ENCODE measurements at regions not wholly inside any gene's neighbourhood (a gene's known extent, or its start where the extent isn't known, plus 50 kb on each side); places are given as distances from the start of the nearest gene placed in this dataset.

DNA sequence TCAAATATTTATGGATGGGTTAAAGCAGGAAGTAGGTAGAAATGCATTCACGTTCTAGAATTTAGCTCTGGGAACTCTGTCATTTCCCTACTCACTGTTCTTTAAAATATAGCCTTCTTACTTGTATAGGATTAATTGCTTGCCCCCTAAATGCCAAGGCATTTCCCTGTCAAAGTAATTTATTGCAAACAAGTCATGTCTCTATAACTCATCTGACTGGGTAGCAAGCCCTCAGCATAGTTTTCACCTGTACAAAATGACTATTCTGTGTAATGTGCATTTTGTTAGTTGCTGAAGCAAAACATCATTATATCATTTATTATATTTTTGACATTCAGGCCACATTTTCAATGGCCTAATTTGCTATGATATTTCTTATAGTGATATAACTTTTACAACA is 1308.2 kb upstream of the EPHA6 start:
- Histone ChIP-seq H2AFZ (ENCODE audit: low read length) (no peak overlapping the region), H3K4ac (replicated peaks; ENCODE audit: insufficient read length, low read depth, low read length) (no peak overlapping the region), H3K18ac (ENCODE audit: extremely low read depth, low read length) (no peak overlapping the region), H4K20me1 (replicated peaks in 1 of 2; ENCODE audit: control insufficient read depth in 1 of 2, insufficient read depth in 2 of 2, low read length in 2 of 2) (no peaks in the 10 kb centered on the region), H3K9me3 (ENCODE audit: insufficient read depth in 2 of 2, low read depth in 1 of 2, low read length in 1 of 2) (peaks cover 5 to 8% of the 10 kb centered on the region in 2 experiments; a peak in 2 of 4 replicates), H2BK12ac (ENCODE audit: low read depth, low read length) (no peak overlapping the region), H3K27ac (ENCODE audit: low read depth, low read length) (no peak overlapping the region), H3K79me2 (ENCODE audit: control insufficient read depth in 1 of 2, insufficient read depth in 2 of 2, low read length in 2 of 2) (no peaks in the 10 kb centered on the region), H2BK5ac (ENCODE audit: low read depth, low read length) (no peak overlapping the region), H3K36me3 (ENCODE audit: control insufficient read depth in 2 of 4, insufficient read depth in 4 of 4, low read length in 3 of 4) (no peaks in the 10 kb centered on the region), H3K27me3 (replicated peaks in 1 of 4; ENCODE audit: control insufficient read depth in 3 of 4, extremely low read depth in 1 of 4, insufficient read depth in 3 of 4, low read length in 3 of 4) (no peaks in the 10 kb centered on the region), H3K56ac (replicated peaks; ENCODE audit: insufficient read length, low read depth, low read length) (no peak overlapping the region), H4K8ac (ENCODE audit: extremely low read depth, insufficient read depth, low read length) (no peak overlapping the region), H4K91ac (replicated peaks; ENCODE audit: insufficient read length, low read length) (no peak overlapping the region), H3K14ac (ENCODE audit: insufficient read length) (no peak overlapping the region), H3K23me2 (ENCODE audit: low read depth, low read length) (no peaks in the 10 kb centered on the region), H2AK5ac (ENCODE audit: low read depth, low read length) (no peak overlapping the region), H3K9ac (replicated peaks in 1 of 4; ENCODE audit: extremely low read depth in 1 of 4, low read depth in 3 of 4, low read length in 3 of 4) (no peak overlapping the region), H3K4me2 (ENCODE audit: insufficient read depth in 1 of 2, low read depth in 2 of 2, low read length in 2 of 2) (no peak overlapping the region), H4K5ac (ENCODE audit: insufficient read length, low read depth, low read length) (no peak overlapping the region), H2BK15ac (ENCODE audit: low read length) (no peak overlapping the region), H3K79me1 (ENCODE audit: low read depth, low read length) (no peaks in the 10 kb centered on the region), H2BK20ac (ENCODE audit: low read length) (no peak overlapping the region), H3K23ac (ENCODE audit: insufficient read length) (no peak overlapping the region), H3K4me3 (ENCODE audit: extremely low read depth in 1 of 4, insufficient read depth in 2 of 4, low read depth in 3 of 4, low read length in 4 of 4) (no peak overlapping the region), H3K4me1 (replicated peaks in 1 of 4; ENCODE audit: control insufficient read depth in 3 of 4, insufficient read depth in 4 of 4, low read length in 3 of 4) (no peaks in the 10 kb centered on the region), H2BK120ac (replicated peaks; ENCODE audit: low read depth, low read length) (no peak overlapping the region)
- ChIA-PET CTCF (ENCODE audit: partially characterized antibody) (no interaction called here), POLR2A (ENCODE audit: partially characterized antibody) (no interaction called here)
- FAIRE-seq: no peak
- no peak for TF ChIP-seq KDM4A (IDR thresholded peaks at IDR 0.05; ENCODE audit: low read depth, low read length, severe bottlenecking)
- no peak for TF ChIP-seq SIX5 (IDR thresholded peaks at IDR 0.05; ENCODE audit: low read depth, low read length)
- no peak for TF ChIP-seq KDM5A (IDR thresholded peaks at IDR 0.05; ENCODE audit: low read length)
- TF ChIP-seq HDAC2 (IDR thresholded peaks at IDR 0.05; ENCODE audit: borderline replicate concordance in 1 of 2, low read depth in 2 of 2, low read length in 2 of 2): no peak
- TF ChIP-seq JUN (IDR thresholded peaks at IDR 0.05; ENCODE audit: low read depth, low read length): no peak
- TF ChIP-seq POLR2AphosphoS5 (IDR thresholded peaks at IDR 0.05; ENCODE audit: low read depth, low read length): no peak
- TF ChIP-seq JUND (IDR thresholded peaks at IDR 0.05; ENCODE audit: low read length): no peak
- WGBS, 2 experiments (ENCODE audit: extremely low coverage in 1 of 2, insufficient coverage in 1 of 2, insufficient read length in 1 of 2, insufficient replicate concordance in 2 of 2, low coverage in 1 of 2, low lambda C conversion rate in 2 of 2, missing lambda C conversion rate in 1 of 2): 96% methylated on average over 1 of the region's 1 CpG; no CpG with 5 or more reads in 1 of the 2 experiments
- DNase-seq (ENCODE audit: low read depth in 1 of 2, low spot score in 2 of 2): no peak

All from H1 (cell line).